ENCODE measurements at regions not wholly inside any gene's neighbourhood (a gene's known extent, or its start where the extent isn't known, plus 50 kb on each side); places are given as distances from the start of the nearest gene placed in this dataset.

DNA sequence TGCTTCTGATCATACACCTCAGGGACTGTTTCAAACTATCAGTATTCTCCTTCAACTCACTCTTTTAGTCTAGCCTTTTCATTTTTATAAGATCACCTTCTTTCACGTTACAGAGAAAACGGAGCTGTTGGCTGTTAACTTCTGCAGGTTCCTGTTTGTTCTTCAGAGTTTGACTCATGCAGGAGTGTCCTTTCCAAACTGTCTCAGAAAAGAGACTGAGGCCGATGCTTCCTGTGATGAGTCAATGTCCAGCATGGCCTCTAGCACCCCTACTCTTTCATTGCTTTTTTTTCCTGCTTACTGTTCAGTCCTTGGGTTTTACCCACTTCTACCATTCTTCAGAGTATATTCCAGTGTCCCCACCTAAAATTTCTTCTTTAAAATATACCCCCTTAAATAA lies 240.8 kb upstream of the RGPD4 start:
- Histone ChIP-seq H3K4me3 (ENCODE audit: low read depth, low read length, poor library complexity, severe bottlenecking) (no peak overlapping the region), H3K9me3 (ENCODE audit: low read depth, low read length, poor library complexity, severe bottlenecking) (no peaks in the 10 kb centered on the region), H3K27me3 (replicated peaks; ENCODE audit: insufficient read depth, low read depth, low read length, poor library complexity) (no peaks in the 10 kb centered on the region), H3K4me1 (ENCODE audit: insufficient read depth, low read length, poor library complexity, severe bottlenecking) (no peaks in the 10 kb centered on the region), H3K36me3 (ENCODE audit: insufficient read depth, low read length, poor library complexity, severe bottlenecking) (no peaks in the 10 kb centered on the region), H3K27ac (ENCODE audit: low read depth, low read length, poor library complexity, severe bottlenecking) (no peak overlapping the region)
- DNase-seq (ENCODE audit: low spot score) = no peak
- intact Hi-C loops (cut with micrococcal nuclease; ENCODE audit: unreplicated experiment) = no loop called here
- ChIA-PET POLR2A (ENCODE audit: low non-redundant PET) (no interaction called here), CTCF (no interaction called here)
- BruUV-seq (replicated peaks) = no TSS peak
- TF ChIP-seq, protein P1, sequence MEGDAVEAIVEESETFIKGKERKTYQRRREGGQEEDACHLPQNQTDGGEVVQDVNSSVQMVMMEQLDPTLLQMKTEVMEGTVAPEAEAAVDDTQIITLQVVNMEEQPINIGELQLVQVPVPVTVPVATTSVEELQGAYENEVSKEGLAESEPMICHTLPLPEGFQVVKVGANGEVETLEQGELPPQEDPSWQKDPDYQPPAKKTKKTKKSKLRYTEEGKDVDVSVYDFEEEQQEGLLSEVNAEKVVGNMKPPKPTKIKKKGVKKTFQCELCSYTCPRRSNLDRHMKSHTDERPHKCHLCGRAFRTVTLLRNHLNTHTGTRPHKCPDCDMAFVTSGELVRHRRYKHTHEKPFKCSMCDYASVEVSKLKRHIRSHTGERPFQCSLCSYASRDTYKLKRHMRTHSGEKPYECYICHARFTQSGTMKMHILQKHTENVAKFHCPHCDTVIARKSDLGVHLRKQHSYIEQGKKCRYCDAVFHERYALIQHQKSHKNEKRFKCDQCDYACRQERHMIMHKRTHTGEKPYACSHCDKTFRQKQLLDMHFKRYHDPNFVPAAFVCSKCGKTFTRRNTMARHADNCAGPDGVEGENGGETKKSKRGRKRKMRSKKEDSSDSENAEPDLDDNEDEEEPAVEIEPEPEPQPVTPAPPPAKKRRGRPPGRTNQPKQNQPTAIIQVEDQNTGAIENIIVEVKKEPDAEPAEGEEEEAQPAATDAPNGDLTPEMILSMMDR (conservative IDR thresholded peaks at IDR 0.05; ENCODE audit: low read depth, low read length) = no peak
- TF ChIP-seq EZH2 (IDR thresholded peaks at IDR 0.05; ENCODE audit: borderline replicate concordance, low read depth, low read length, poor library complexity, severe bottlenecking) = no peak

DNA sequence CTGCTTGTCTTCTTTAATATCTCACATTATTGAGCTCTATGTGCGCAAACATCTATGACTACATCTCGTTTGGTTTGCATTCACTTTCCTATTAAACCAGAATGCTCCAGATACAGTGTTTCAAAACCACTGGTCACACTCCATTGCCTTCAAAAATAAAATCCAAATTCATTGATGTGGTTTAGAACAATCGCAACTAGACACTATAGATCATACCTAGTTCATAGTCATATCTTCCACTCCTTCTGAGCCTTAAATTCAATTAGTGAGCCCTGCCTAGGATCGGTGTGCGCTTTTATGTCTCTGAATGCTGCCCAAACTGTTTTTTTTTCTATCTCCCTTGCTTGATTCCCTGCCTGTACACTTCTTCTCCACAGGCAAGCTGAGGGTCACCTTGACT lies 238.5 kb upstream of the RGPD4 start:
- ChIA-PET CTCF (no interaction called here), POLR2A (ENCODE audit: low non-redundant PET) (no interaction called here)
- Histone ChIP-seq H3K4me3 (ENCODE audit: low read depth, low read length, poor library complexity, severe bottlenecking) (no peak overlapping the region), H3K4me1 (ENCODE audit: insufficient read depth, low read length, poor library complexity, severe bottlenecking) (no peaks in the 10 kb centered on the region), H3K36me3 (ENCODE audit: insufficient read depth, low read length, poor library complexity, severe bottlenecking) (no peaks in the 10 kb centered on the region), H3K27me3 (replicated peaks; ENCODE audit: insufficient read depth, low read depth, low read length, poor library complexity) (no peaks in the 10 kb centered on the region), H3K9me3 (ENCODE audit: low read depth, low read length, poor library complexity, severe bottlenecking) (no peaks in the 10 kb centered on the region), H3K27ac (ENCODE audit: low read depth, low read length, poor library complexity, severe bottlenecking) (no peak overlapping the region)
- DNase-seq (ENCODE audit: low spot score) = no peak
- BruUV-seq (replicated peaks) = no TSS peak
- TF ChIP-seq EZH2 (IDR thresholded peaks at IDR 0.05; ENCODE audit: borderline replicate concordance, low read depth, low read length, poor library complexity, severe bottlenecking) = no peak
- TF ChIP-seq, protein P1 (conservative IDR thresholded peaks at IDR 0.05; ENCODE audit: low read depth, low read length) = no peak
- intact Hi-C loops (cut with micrococcal nuclease; ENCODE audit: unreplicated experiment) = no loop called here

DNA sequence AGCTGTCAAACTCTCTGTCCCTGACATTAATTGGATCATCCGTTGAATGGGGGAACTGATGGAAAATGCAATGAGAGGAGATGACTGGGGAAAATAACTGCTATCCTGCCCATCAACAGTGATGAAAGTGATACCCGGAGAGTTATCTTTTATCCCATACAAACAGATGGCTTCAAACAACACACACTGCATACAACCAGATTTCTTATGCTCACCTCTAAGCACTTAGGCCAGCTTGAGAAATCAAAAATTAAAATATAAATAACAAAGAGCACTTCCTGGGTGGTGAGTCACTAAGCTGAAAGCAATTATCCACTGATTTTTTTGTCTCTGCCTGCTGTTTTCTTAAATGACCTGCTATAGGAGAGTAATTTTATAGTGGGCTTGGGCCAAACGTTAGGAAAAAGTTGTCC lies 237.6 kb upstream of the RGPD4 start:
- POLR2A ChIA-PET (ENCODE audit: low non-redundant PET) = no interaction called here
- Histone ChIP-seq H3K4me3 (ENCODE audit: low read depth, low read length, poor library complexity, severe bottlenecking) (no peak overlapping the region), H3K27ac (ENCODE audit: low read depth, low read length, poor library complexity, severe bottlenecking) (no peak overlapping the region), H3K4me1 (ENCODE audit: insufficient read depth, low read length, poor library complexity, severe bottlenecking) (no peaks in the 10 kb centered on the region), H3K9me3 (ENCODE audit: low read depth, low read length, poor library complexity, severe bottlenecking) (peaks cover 5% of the 10 kb centered on the region), H3K36me3 (ENCODE audit: insufficient read depth, low read length, poor library complexity, severe bottlenecking) (no peaks in the 10 kb centered on the region), H3K27me3 (replicated peaks; ENCODE audit: insufficient read depth, low read depth, low read length, poor library complexity) (no peaks in the 10 kb centered on the region)
- no TSS peak for BruUV-seq (replicated peaks)
- TF ChIP-seq, protein P1 (conservative IDR thresholded peaks at IDR 0.05; ENCODE audit: low read depth, low read length) = no peak
- TF ChIP-seq EZH2 (IDR thresholded peaks at IDR 0.05; ENCODE audit: borderline replicate concordance, low read depth, low read length, poor library complexity, severe bottlenecking) = no peak
- CTCF ChIA-PET = no interaction called here
- intact Hi-C loops (cut with micrococcal nuclease; ENCODE audit: unreplicated experiment) = no loop called here
- peak; percentile 1 for DNase-seq (ENCODE audit: low spot score)

Measured in A673 (cell line).